HCT116 (cell line): ENCODE measurements at regions not wholly inside any gene's neighbourhood (a gene's known extent, or its start where the extent isn't known, plus 50 kb on each side); places are given as distances from the start of the nearest gene placed in this dataset.

Experiments
- ATAC-seq: fragments of 200-7000 bp; cut with Tn5 transposase; 2 replicates; pipeline ENCODE4 v1.9.1; 2020; ENCODE audit warnings: mild to moderate bottlenecking, moderate library complexity
- BruUV-seq: library from RNA; stranded (reverse); fragments of 400-500 nt; replicated peaks from 2 replicates; lab custom pipeline; 2021; lab: Mats Ljungman, UMichigan
- CTCF ChIA-PET: fragments of 300-600 bp; sonication (Branson Sonifier 250); formaldehyde crosslinking; loops from one replicate; lab custom pipeline; 2021; ENCODE audit warnings: antibody characterized with exemption; lab: Charles Lee
- POLR2A ChIA-PET: fragments of 300-600, 350-600 bp; sonication (Branson Sonifier 250); formaldehyde crosslinking; loops from one replicate; lab custom pipeline; 2021; ENCODE audit warnings: antibody characterized with exemption; lab: Charles Lee
- RAD21 ChIA-PET, 2 experiments: fragments of 300-600 bp; sonication (Branson Sonifier 250); formaldehyde crosslinking; loops; one replicate each; lab custom pipeline; 2023; ENCODE audit warnings: low total read pairs in 2 of 2; ENCODE audit not compliant: uncharacterized antibody in 2 of 2, unreplicated experiment in 2 of 2, low non-redundant PET in 1 of 2; lab: Charles Lee
- DNase-seq: peaks from one replicate; pipeline ENCODE4 v3.0.0-alpha.2; 2010; ENCODE audit warnings: low read depth, low spot score
- H2AFZ ChIP-seq: fragments of 200-600 bp; shearing (Covaris generic), sonication (generic); 2 replicates; pipeline ENCODE4 v1.6.1; 2017; ENCODE audit warnings: low read depth, mixed run types, mixed read lengths, antibody characterized with exemption, low read length; ENCODE audit not compliant: poor library complexity, severe bottlenecking
- H3K27ac ChIP-seq: 2 replicates; pipeline ENCODE4 v1.5.1; 2012; ENCODE audit warnings: low read depth, low read length
- H3K27me3 ChIP-seq: fragments of 200-600 bp; sonication (generic); 2 replicates; pipeline ENCODE4 v1.6.1; 2016; ENCODE audit warnings: mixed run types, low read length, mixed read lengths; ENCODE audit not compliant: insufficient read depth
- H3K36me3 ChIP-seq, 2 experiments: fragments of 200-500 bp in 1 of 2; fragments of 200-600 bp in 1 of 2; sonication (Bioruptor generic) in 1 of 2; sonication (generic) in 1 of 2; 2 replicates each; pipeline versions ENCODE4 v1.5.1 to v1.6.1; 2014 to 2016; ENCODE audit warnings: low read length in 2 of 2, inconsistent platforms in 1 of 2, mixed read lengths in 1 of 2, mixed run types in 1 of 2; ENCODE audit not compliant: insufficient read depth in 2 of 2, control insufficient read depth in 1 of 2
- H3K4me1 ChIP-seq, 2 experiments: fragments of 200-600 bp in 1 of 2; sonication (generic) in 1 of 2; 2 replicates each; pipeline versions ENCODE4 v1.5.1 to v1.6.1; 2012 to 2017; ENCODE audit warnings: low read length in 2 of 2, inconsistent platforms in 1 of 2, mild to moderate bottlenecking in 1 of 2, mixed read lengths in 1 of 2, mixed run types in 1 of 2, moderate library complexity in 1 of 2; ENCODE audit not compliant: insufficient read depth in 2 of 2, control insufficient read depth in 1 of 2
- H3K4me2 ChIP-seq: fragments of 200-600 bp; sonication (generic); 2 replicates; pipeline ENCODE4 v1.6.1; 2017; ENCODE audit warnings: mixed run types, low read length, mixed read lengths
- H3K4me3 ChIP-seq, 2 experiments: fragments of 200-600 bp in 1 of 2; sonication (generic) in 1 of 2; replicated peaks in 1 of 2; 2 replicates each; pipeline ENCODE4 v1.5.1; 2011 to 2016; ENCODE audit warnings: low read length in 2 of 2, control low read depth in 1 of 2, low read depth in 1 of 2, mild to moderate bottlenecking in 1 of 2, mixed read lengths in 1 of 2, mixed run types in 1 of 2
- H3K79me2 ChIP-seq: fragments of 200-600 bp; sonication (generic); 2 replicates; pipeline ENCODE4 v1.6.1; 2017; ENCODE audit warnings: mild to moderate bottlenecking, mixed run types, low read length, moderate library complexity, mixed read lengths; ENCODE audit not compliant: insufficient read depth
- H3K9ac ChIP-seq: fragments of 200-600 bp; sonication (generic); 2 replicates; pipeline ENCODE4 v1.6.1; 2016; ENCODE audit warnings: low read length, mixed read lengths
- H3K9me2 ChIP-seq: fragments of 200-600 bp; sonication (generic), shearing (Covaris generic); 2 replicates; pipeline ENCODE4 v1.6.1; 2017; ENCODE audit warnings: mixed run types, mild to moderate bottlenecking, moderate library complexity; ENCODE audit not compliant: insufficient read depth
- H3K9me3 ChIP-seq, 2 experiments: fragments of 200-500 bp in 1 of 2; fragments of 200-600 bp in 1 of 2; sonication (Bioruptor generic) in 1 of 2; sonication (generic) in 1 of 2; 2 replicates each; pipeline ENCODE4 v1.6.1; 2014 to 2017; ENCODE audit warnings: low read length in 2 of 2, mixed read lengths in 2 of 2, inconsistent platforms in 1 of 2, low read depth in 1 of 2, mild to moderate bottlenecking in 1 of 2, mixed run types in 1 of 2, moderate library complexity in 1 of 2; ENCODE audit not compliant: control insufficient read depth in 1 of 2, insufficient read depth in 1 of 2
- H4K20me1 ChIP-seq: fragments of 200-600 bp; sonication (generic), shearing (Covaris generic); 2 replicates; pipeline ENCODE4 v1.6.1; 2017; ENCODE audit warnings: mixed run types, mild to moderate bottlenecking, moderate library complexity; ENCODE audit not compliant: insufficient read depth
- ATF3 ChIP-seq: IDR thresholded peaks from 2 replicates; pipeline ENCODE4 v1.6.1; 2012
- CEBPB ChIP-seq: IDR thresholded peaks from 2 replicates; pipeline ENCODE4 v1.6.1; 2012; ENCODE audit warnings: low read depth
- EGR1 ChIP-seq: IDR thresholded peaks from 2 replicates; pipeline ENCODE4 v1.6.1; 2012; ENCODE audit warnings: low read depth
- ELF1 ChIP-seq: IDR thresholded peaks from 2 replicates; pipeline ENCODE4 v1.6.1; 2012; ENCODE audit warnings: low read depth, borderline replicate concordance
- EZH2phosphoT487 ChIP-seq: fragments of 200-600 bp; IDR thresholded peaks from 2 replicates; pipeline ENCODE4 v1.6.1; 2018; ENCODE audit warnings: antibody characterized with exemption, borderline replicate concordance
- JUND ChIP-seq: IDR thresholded peaks from 2 replicates; pipeline ENCODE4 v1.6.1; 2012
- POLR2A ChIP-seq: IDR thresholded peaks from 2 replicates; pipeline ENCODE4 v1.7.0; 2011; ENCODE audit warnings: borderline replicate concordance; ENCODE audit not compliant: insufficient read depth, insufficient read length; ENCODE audit errors: extremely low read depth
- POLR2AphosphoS5 ChIP-seq: IDR thresholded peaks from 2 replicates; pipeline ENCODE4 v1.6.1; 2011; ENCODE audit warnings: mild to moderate bottlenecking, low read depth, low read length, moderate library complexity
- REST ChIP-seq: IDR thresholded peaks from 2 replicates; pipeline ENCODE4 v1.6.1; 2012; ENCODE audit warnings: low read depth
- SP1 ChIP-seq: IDR thresholded peaks from 2 replicates; pipeline ENCODE4 v1.6.1; 2012; ENCODE audit warnings: low read depth
- SRF ChIP-seq: IDR thresholded peaks from 2 replicates; pipeline ENCODE4 v1.6.1; 2012; ENCODE audit warnings: low read depth
- TCF7L2 ChIP-seq: IDR thresholded peaks from 2 replicates; pipeline ENCODE4 v1.7.0; 2011; ENCODE audit warnings: borderline replicate concordance, inconsistent platforms; ENCODE audit not compliant: insufficient read depth, insufficient read length; ENCODE audit errors: extremely low read depth
- YY1 ChIP-seq: IDR thresholded peaks from 2 replicates; pipeline ENCODE4 v1.6.1; 2011; ENCODE audit warnings: low read length, low read depth, moderate library complexity, mild to moderate bottlenecking; ENCODE audit not compliant: insufficient replicate concordance; ENCODE audit errors: extremely low read depth
- ZBTB33 ChIP-seq: IDR thresholded peaks from 2 replicates; pipeline ENCODE4 v1.6.1; 2011; ENCODE audit warnings: mild to moderate bottlenecking, low read length, moderate library complexity; ENCODE audit not compliant: insufficient replicate concordance; ENCODE audit errors: extremely low read depth
- intact Hi-C: fragments of 100-400 bp; cut with micrococcal nuclease; formaldehyde crosslinking; loops from 2 replicates; pipeline ENCODE4 v1.10.0; 2022
- TF ChIP-seq, protein P1 (sequence below), 3 experiments: fragments of 200-600 bp in 1 of 3; sonication (generic) in 1 of 3; IDR thresholded peaks in 2 of 3; conservative IDR thresholded peaks in 1 of 3; 2 replicates each; pipeline ENCODE4 v1.5.1; 2012 to 2017; ENCODE audit warnings: low read depth in 2 of 3, low read length in 2 of 3, antibody characterized with exemption in 1 of 3, borderline replicate concordance in 1 of 3, control low read depth in 1 of 3, mild to moderate bottlenecking in 1 of 3, mixed read lengths in 1 of 3, mixed run types in 1 of 3, moderate library complexity in 1 of 3; ENCODE audit not compliant: insufficient read depth in 1 of 3
- TF ChIP-seq, protein P2 (sequence below): IDR thresholded peaks from 2 replicates; pipeline ENCODE4 v1.6.1; 2012

GRCh38 chr7:153091477-153091876 lies 331.9 kb downstream of the ACTR3B start:
- no peak for ATAC-seq
- Histone ChIP-seq H3K9me2 (no peaks in the 10 kb centered on the region), H3K27me3 (0 out of 2 replicates have a peak, but pooled peaks cover 7% of the 10 kb centered on the region), H2AFZ (no peak overlapping the region), H3K4me2 (no peak overlapping the region), H3K36me3 (no peaks in the 10 kb centered on the region), H3K79me2 (no peaks in the 10 kb centered on the region), H3K9ac (no peak overlapping the region), H4K20me1 (no peaks in the 10 kb centered on the region), H3K4me1 (no peaks in the 10 kb centered on the region), H3K27ac (no peak overlapping the region), H3K9me3 (no peaks in the 10 kb centered on the region), H3K4me3 (no peak overlapping the region)
- ChIA-PET CTCF (interaction anchor here (1.4 kb wide), 1 partner anchor 1413 kb away, joined by 3 read pairs; no protein-coding TSS in a partner anchor), POLR2A (no interaction called here), RAD21 (no interaction called here)
- intact Hi-C loops: no loop called here
- no TSS peak for BruUV-seq
- no peak for DNase-seq
- TF ChIP-seq, protein P1, sequence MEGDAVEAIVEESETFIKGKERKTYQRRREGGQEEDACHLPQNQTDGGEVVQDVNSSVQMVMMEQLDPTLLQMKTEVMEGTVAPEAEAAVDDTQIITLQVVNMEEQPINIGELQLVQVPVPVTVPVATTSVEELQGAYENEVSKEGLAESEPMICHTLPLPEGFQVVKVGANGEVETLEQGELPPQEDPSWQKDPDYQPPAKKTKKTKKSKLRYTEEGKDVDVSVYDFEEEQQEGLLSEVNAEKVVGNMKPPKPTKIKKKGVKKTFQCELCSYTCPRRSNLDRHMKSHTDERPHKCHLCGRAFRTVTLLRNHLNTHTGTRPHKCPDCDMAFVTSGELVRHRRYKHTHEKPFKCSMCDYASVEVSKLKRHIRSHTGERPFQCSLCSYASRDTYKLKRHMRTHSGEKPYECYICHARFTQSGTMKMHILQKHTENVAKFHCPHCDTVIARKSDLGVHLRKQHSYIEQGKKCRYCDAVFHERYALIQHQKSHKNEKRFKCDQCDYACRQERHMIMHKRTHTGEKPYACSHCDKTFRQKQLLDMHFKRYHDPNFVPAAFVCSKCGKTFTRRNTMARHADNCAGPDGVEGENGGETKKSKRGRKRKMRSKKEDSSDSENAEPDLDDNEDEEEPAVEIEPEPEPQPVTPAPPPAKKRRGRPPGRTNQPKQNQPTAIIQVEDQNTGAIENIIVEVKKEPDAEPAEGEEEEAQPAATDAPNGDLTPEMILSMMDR (IDR thresholded peaks at IDR 0.05 in 2 of 3, conservative IDR thresholded peaks at IDR 0.05 in 1 of 3; ENCODE audit: borderline replicate concordance in 1 of 3, insufficient read depth in 1 of 3, low read depth in 2 of 3, low read length in 2 of 3): no peak
- TF ChIP-seq SRF (no peak), TCF7L2 (no peak), ZBTB33 (no peak), ATF3 (no peak), POLR2A (no peak), SP1 (no peak), YY1 (no peak), EZH2phosphoT487 (no peak), JUND (no peak), ELF1 (no peak), REST (no peak), POLR2AphosphoS5 (no peak), EGR1 (no peak), CEBPB (no peak)
- TF ChIP-seq, protein P2, sequence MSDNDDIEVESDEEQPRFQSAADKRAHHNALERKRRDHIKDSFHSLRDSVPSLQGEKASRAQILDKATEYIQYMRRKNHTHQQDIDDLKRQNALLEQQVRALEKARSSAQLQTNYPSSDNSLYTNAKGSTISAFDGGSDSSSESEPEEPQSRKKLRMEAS: no peak
